ENCODE measurements at regions not wholly inside any gene's neighbourhood (a gene's known extent, or its start where the extent isn't known, plus 50 kb on each side); places are given as distances from the start of the nearest gene placed in this dataset.
"Not testable (repeated sequence)": the region's sequence is repeated elsewhere in the genome, so short reads cannot be mapped to it uniquely, and the experiment has no call there.

DNA sequence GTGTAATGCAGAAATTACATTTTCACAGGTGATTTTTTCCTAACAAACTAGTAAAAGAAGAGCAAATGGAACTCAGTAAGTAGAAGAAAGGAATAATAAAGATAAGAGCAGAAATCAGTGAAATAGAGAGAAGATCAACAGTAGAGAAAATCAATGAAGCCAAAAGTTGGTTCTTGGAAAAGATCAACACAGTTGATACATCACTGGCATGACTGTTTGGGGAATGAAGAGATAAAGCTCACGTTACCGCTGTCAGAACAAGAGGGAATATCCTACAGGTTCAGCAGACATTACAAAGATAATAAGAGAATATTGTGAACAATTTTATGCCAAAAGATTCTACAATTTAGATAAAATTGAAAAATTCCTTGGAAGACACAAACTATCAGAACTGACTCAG lies 146.4 kb downstream of the ACTR3B start:
- no peak for DNase-seq (ENCODE audit: extremely low read depth, low read depth)

DNA sequence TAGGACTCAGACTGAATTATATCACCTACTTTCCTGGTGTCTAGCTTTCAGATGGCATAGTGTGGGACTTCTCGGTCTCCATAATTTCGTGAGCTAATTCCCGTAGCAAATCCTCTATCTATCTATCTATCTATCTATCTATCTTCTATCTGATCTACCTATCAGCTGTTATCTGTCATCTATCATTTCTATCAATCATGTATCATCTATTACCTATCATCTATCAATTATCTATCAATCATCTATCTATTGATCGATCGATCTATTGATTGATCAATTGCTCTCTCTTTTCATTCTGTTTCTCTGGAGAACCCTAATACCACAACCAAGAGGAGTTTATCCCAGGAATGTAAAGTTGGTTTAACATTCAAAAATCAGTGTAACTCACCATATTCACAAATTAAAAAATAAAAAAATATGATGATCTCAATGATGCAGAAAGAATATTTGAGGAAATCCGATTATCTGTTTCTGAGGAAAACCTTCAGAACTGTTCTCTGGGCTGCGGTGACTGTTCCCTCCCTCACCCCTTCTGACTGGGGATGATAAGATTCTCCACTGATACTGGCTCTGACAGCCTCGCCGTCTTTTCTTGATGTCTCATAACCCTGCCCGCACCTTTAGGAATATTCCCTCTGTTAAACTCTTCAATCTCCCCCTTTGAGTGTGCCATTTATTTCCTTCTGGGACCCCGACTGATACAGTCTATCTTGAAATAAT lies 147.7 kb downstream of the ACTR3B start:
- DNase-seq (ENCODE audit: extremely low read depth, low read depth): no peak

DNA sequence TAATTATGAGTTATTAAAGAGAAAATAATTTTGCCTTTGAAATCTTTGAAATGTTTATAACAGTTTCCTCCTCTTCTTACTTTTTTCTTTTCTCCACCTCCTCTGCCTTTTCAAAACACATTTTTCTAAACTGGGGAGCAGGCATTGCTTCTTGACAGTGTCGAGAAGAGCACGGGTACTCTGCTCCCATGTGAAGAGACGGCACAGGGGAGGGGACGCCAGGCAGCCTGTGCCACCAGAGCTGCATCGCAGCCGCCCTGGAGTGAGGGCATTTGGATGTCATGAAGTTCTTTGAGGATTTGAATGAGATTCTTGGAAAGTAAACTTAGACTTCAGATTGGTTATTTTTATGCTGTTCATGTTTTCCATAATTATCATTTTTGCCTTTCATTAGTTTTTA lies 149.7 kb downstream of the ACTR3B start:
- DNase-seq (ENCODE audit: extremely low read depth, low read depth): no peak

- DNase-seq (ENCODE audit: extremely low read depth, low read depth): peak; percentile 41
Observed at GRCh38 chr7:152909683-152910544, 150.4 kb downstream of the ACTR3B start.

- DNase-seq (ENCODE audit: extremely low read depth, low read depth): no peak
Observed at GRCh38 chr7:152910545-152911225, 151.1 kb downstream of the ACTR3B start.

DNA sequence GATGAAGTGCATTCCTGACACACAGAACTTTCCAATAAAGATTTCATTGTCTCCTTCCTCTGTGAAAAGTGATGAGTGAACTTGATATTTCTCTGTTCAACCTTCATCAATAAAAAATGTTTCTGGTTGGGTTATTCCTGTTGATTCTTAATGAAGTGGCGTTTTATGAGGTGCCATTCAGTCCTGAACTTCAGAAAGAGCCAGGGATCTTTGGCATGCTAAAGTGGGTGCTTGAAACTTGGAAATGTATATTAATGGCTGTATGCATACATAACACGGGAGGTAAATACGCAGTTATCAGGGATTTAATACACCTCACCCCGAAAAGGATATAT lies 151.6 kb downstream of the ACTR3B start:
- DNase-seq (ENCODE audit: extremely low read depth, low read depth): no peak

DNA sequence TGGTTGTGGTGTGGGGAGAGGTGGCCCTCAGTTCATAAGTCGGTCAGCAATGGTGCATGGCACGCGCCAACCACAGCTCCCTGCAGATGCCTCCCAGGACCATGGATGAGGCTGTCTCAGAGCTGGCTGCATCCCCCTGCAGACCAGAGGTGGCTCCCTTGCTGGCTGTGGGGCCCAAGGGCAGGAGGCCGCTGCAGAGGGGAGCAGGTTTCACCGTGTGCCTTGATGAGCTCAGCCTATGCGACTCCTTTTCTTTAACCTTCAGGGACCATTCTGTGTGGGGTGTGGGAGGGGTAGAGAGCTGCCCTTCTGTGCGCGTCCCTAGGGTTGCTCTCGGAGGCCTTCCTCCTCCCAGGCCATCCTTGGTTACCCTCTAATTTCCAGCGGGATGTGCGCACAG lies 152.4 kb downstream of the ACTR3B start:
- DNase-seq (ENCODE audit: extremely low read depth, low read depth): no peak

GRCh38 chr7:152912511-152912910 lies 153.0 kb downstream of the ACTR3B start:
- DNase-seq (ENCODE audit: extremely low read depth, low read depth): no peak

DNA sequence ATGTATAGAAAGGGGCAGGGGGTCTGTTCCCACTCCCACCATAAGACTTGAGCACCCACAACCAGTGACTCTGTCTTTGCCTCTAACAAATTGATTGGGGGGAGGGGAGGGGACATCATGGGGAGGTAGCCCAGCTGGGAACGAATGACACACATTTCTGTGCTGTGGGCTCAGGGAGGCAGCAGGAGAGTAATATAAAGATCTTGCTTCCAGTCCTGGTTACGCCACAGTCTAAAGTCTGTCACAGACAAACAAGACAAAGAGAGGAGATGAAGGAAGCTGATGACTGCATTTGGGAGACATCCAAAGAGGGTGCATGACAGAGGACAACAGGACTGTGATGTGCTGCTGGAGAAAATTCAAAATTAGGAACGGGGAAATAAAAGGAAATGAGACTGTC lies 153.9 kb downstream of the ACTR3B start:
- DNase-seq (ENCODE audit: extremely low read depth, low read depth): no peak

- no peak for DNase-seq (ENCODE audit: extremely low read depth, low read depth)
Observed at GRCh38 chr7:152914014-152914844, 154.7 kb downstream of the ACTR3B start.

DNA sequence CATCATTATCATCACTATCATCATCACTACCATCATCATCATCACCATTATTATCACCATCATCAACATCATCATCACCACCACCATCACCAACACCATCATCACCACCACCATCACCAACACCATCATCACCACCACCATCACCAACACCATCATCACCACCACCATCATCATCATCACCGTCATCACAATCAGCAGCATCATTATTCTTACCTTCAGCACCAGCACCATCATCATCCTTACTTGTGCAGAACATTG lies 155.2 kb downstream of the ACTR3B start:
- not testable (repeated sequence) for DNase-seq (ENCODE audit: extremely low read depth, low read depth)

DNA sequence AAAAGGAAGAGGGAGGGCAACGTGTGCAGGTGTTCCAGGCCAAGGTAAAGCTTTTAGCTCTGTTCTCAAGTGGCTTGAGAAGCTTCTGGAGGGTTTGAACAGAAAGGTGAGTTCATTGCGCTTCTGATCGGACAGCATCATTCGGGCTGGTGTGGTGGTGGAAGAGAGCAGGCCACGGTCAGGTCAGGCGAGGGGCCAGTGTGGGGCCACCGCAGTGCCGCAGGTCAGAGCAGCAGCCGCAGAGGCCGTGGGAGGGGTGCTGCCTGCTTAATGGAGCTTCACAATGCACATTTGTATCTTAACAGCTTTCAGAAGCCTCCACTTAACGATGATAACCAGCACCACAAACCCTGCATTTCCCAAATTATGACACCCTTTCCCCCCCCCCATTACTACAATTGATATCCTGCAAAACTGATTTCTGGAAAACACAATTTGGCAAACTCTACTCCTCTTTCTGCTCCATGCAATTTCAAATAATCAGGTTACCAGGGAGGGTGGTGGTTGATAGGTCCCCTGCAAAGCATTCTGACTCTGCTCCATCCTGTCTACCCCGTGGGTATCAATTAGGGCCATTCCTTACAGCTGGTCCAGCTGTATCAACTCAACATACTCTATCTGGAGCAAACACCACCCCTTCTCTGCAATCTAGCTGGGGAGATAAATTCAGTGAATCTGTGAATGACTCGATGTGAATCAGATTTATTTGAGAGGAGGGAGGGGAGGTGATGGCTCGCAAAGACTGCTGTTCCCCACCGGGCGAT lies 162.9 kb downstream of the ACTR3B start:
- DNase-seq (ENCODE audit: extremely low read depth, low read depth): no peak

DNA sequence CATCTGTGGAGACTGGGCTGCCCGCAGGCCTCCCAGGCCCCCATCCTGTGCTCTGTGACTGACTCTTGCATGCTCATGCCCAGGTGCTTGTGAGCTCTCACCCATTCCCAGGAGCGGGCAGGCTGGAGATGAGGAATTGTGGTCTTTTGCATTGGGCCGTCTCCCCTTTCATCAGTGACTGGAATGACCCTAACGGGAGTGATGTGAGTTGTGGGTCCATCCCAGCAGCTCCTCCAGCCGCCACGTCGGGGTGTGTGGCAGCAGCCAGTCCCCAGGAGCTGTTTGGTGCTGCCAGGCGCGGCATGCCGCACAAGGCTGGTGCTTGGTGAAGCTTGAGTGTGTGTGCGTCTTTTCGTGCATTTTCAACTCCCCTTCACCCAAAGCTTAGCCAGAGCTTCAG lies 164.2 kb downstream of the ACTR3B start:
- no peak for DNase-seq (ENCODE audit: extremely low read depth, low read depth)

- no peak for DNase-seq (ENCODE audit: extremely low read depth, low read depth)
Observed at GRCh38 chr7:152924238-152924637, 164.7 kb downstream of the ACTR3B start.

DNA sequence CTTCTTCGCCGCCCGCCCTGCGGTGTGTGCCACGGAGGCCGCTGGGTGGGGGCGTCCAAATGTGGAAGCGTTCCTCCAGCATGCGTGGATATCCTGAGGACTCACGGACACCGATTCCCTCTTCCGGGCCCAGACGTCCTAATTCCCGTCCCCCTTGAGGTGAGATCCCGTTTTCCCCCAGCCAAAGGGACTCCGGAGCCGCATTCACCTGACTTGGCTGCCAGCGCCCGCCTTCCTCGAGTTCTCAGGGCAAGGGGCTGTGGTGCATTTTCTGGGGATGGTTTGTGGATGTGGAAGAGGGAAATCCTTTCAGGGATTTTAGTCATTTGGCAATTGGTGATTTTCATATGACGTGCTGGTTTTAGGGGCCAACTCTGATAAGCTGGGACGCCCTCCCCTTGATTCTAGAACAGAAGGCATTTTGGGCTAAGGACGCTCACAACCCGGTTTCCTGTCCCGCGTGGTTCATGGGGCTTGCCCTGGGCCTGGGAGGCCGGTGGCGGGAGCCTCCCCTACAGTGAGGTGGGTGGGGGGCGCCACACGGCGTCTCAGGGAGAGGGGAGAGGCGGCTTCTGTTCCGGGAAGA lies 165.4 kb downstream of the ACTR3B start:
- no peak for DNase-seq (ENCODE audit: extremely low read depth, low read depth)

DNA sequence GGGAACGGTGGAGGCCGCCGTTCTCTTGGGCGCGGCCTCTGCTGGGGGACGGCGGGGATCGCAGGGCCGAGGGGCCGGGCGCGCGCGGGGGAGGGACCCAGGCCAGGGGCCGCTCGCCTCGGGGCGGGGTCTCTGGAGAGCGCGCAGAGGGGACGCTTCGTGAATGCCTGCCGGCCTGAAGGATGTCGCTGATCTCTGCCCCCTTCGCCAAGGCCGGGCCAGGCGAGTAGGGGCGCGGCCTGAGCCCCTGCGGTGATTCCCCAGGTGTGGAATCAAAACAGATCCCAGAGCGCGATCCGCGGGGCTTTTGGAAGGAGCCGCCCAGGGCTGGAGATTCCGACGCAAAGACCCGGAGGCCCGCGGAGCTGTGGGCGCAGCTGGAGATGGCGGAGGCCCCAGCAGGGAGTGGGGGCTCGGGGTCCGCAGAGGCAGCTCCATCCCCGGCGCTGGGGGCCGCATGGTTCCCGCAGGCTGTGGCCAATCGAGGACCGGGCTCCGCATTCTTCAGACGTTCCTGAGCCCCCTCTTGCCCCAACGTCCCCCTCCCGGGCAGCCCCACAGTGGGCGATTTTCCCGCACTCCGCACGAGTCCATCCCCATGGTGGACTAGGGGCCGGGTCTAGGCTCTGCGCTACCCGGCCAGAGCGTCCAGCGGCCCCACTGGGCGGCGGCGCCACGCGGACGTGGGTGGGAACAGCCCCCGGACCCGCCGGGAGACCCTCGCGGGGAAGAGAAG lies 166.0 kb downstream of the ACTR3B start:
- DNase-seq (ENCODE audit: extremely low read depth, low read depth): no peak

DNA sequence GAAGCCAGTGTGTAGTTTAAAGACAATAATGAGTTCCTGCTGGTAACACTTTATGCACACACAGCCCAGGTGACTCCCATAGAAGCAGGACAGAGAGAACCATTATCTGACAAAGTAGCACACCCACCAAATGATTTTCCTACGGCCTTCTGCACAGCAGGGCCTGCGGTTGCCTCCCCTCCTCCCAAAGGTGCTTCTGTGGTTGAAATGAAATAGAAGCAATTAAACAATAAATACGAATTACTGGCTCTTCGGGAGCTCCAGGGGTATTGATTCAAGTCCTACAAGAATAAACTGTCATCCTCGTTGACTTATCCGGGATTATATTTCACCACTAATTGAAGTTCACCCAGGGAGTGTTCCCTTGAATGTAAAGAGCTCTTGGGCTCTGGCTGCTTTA lies 172.1 kb downstream of the ACTR3B start:
- DNase-seq (ENCODE audit: extremely low read depth, low read depth): no peak

DNA sequence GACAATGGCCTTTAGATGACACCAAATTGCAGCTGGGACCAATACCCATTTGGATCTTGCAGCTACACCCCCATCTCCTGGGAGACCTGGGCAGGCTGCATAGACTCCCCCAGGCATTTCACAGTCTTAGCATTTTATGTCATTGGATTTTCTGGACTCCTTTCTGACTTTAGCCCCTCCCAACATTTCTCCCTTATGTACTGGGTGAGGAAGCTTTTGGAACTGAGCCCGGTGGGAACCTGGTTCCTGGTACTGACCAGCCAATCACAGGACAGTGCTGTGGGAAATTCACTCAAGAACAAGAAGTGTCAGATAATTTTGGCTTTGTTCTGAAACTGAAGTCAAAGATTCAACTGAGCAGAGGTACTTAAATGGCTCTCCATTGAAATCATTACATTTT lies 177.7 kb downstream of the ACTR3B start:
- no peak for DNase-seq (ENCODE audit: extremely low read depth, low read depth)

DNA sequence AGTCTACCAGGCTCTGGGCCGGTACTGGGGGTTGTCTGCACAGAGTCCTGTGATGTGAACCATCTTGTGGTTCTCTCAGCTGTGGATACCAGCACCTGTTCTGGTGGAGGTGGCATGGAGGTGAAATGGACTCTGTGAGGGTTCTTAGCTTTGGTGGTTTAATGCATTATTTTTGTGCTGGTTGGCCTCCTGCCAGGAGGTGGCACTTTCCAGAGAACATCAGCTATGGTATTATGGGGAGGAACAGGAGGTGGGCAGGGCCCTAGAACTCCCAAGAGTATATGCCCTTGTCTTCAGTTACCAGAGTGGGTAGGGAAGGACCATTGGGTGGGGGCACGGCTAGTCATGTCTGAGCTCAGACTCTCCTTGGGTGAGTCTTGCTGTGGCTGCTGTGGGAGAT lies 187.1 kb downstream of the ACTR3B start:
- DNase-seq (ENCODE audit: extremely low read depth, low read depth): not testable (repeated sequence)
